ENCODE measurements at regions not wholly inside any gene's neighbourhood (a gene's known extent, or its start where the extent isn't known, plus 50 kb on each side); places are given as distances from the start of the nearest gene placed in this dataset.
"Not testable (repeated sequence)": the region's sequence is repeated elsewhere in the genome, so short reads cannot be mapped to it uniquely, and the experiment has no call there.

DNA sequence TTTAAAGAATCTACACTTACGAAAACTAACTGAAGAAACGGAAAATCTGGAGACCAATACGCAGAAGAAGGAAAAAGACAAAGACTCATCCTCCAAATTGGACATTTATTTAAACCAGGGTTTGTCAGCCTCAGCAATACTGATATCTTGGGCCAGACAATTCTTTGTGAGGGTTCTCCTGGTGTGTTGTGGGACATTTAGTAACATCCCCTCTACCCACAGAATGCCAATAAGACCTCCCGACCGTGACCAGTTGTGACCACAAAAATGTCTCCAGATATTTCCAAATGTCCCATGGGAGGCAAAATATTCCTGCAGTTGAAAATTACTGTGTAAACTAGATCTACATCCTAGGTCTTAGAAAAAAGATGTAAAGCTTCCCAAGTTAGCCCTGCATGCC lies 50.3 kb upstream of the ZSCAN2 start:
- not testable (repeated sequence) for DNase-seq

All from activated CD4-positive, alpha-beta T cell treated with anti-CD3 and anti-CD28 coated beads for 4 hours (primary cell).